SK-N-SH (cell line): ENCODE measurements at regions not wholly inside any gene's neighbourhood (a gene's known extent, or its start where the extent isn't known, plus 50 kb on each side); places are given as distances from the start of the nearest gene placed in this dataset.

Source experiments
- FOXM1 ChIP-seq: IDR thresholded peaks from 2 replicates; pipeline ENCODE4 v1.4.0; 2012; ENCODE audit warnings: low read depth, mild to moderate bottlenecking
- RFX5 ChIP-seq: IDR thresholded peaks from 2 replicates; pipeline ENCODE4 v1.6.1; 2012; ENCODE audit warnings: mild to moderate bottlenecking, improper control_type of control experiment, low read length
- SMC3 ChIP-seq: IDR thresholded peaks from 2 replicates; pipeline ENCODE4 v1.6.1; 2012; ENCODE audit warnings: low read depth, low read length, improper control_type of control experiment

DNA sequence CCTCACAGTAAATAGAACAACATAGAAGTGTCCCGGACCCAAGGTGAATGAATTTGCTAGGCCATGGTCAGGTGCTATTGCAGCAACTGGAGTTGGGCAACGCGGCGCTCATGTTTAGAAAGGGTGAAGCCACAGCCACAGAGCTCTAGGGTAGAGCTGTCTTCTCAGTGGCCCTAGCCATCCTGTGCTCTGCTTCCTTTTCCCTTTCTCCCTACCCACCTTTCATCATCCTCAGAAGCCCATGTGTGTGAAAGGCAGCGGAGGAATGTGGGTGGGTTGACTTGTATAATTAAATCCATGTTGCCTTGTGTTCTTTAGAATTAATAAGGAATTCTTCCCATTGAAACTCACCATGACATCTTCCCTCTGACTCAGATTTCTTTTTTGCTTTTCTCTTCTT, 336.7 kb downstream of the OSR1 start:
- TF ChIP-seq FOXM1: no peak
- no peak for TF ChIP-seq RFX5
- no peak for TF ChIP-seq SMC3
